Activated CD4-positive, alpha-beta T cell treated with anti-CD3 and anti-CD28 coated beads for 48 hours (primary cell): ENCODE measurements at regions not wholly inside any gene's neighbourhood (a gene's known extent, or its start where the extent isn't known, plus 50 kb on each side); places are given as distances from the start of the nearest gene placed in this dataset.

Experiments
- DNase-seq: peaks from one replicate; pipeline ENCODE4 v3.0.0-alpha.2; 2020

DNA sequence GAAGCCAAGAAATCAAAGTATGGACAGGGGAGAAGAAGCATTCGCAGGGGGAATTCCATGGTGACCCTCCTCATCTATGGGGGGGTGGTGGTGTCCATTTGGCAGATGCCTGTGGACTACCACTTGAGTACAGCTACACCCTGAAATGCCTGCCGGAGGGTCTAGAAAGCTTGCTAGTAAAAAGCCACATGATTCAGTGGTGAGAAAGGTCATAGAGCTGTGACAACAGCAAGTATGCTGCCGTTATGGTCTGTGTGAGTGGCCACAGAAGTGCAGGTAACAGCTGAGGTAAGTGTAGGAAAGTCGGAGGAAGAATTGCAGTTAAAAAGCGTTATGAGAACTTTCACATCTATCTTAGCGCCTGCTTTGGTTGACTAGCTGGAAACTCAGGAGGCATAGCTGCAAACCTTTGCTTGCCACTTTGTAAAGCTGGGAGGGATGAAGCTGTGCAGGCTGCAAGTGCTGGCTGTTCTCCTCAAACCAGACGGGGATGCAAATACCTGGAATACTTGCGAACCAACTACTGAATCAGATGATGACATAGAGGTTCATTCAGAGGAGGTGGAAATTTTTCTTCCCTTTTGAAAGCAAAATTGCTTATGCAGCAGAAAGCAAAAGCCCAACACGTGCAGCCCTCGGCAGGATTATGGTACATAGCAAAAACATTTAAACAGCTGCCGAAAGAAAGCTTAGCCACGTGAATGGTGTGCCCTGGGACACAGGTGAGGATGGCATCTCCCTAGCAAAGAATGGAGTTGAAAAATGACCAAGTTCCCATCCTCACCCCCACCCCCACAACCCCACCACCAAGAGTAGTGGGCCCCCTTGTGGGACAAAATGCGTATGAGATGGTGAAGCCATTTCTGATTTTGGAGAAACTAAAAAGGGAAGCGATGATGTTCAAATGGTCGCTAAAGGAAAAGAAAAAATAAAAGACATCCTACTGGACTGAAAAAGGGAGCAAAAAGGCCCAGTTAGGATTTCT lies 287.0 kb downstream of the RERGL start:
- DNase-seq = no peak

DNA sequence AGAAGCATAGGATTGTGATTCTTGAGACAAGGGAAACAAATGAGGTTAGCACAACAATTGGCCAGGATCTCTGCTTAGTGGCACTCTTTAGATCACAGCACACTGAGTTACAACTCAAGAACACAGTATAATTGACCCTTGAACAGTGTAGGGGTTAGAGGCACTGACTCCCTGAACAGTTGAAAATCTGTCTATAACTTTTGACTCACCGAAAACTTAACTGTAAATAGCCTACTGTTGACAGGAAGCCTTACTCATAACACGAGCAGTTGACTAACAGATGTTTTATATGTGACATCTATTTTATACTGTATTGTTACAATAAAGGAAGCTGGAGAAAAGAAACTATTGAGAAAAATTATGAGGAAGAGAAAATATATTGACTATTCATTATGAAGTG lies 296.1 kb downstream of the RERGL start:
- no peak for DNase-seq

DNA sequence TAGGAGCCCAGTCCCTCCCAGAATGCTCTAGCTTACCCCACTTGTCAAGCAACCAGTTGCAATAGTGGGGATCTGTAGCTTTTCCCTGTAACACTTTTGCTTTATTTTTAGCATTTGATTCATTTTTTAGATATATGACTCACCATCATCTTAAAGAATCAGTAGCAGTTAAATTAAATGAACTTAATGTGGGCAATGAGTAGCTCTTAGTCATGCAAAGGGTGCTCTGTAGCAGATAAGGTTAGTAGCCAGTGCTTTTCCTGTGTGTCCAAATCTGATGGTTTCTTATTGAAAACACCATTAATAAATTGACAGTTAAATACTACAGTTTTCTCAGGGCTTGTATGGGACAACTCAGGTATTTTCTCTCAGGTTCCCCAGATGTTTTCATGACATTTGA lies 311.8 kb downstream of the RERGL start:
- DNase-seq = no peak

DNA sequence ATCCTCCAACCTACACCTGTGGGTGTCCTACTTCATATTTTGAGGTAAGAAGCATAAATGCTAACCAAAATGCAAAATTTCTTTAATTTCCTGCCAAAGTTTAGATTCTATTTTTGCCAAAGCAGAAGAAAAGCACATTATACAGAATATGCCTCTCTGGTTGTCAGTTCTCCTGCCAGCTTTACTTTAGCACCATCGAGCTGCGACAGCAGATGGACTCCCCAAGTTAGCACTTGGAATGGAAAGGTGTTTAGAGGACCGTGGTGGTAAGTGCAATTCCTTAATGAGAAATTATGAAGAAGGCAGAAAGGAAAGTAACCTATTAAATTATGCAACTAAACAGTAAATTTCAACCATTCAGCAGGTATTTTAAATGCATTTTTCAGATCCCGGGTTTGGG lies 326.6 kb downstream of the RERGL start:
- no peak for DNase-seq

DNA sequence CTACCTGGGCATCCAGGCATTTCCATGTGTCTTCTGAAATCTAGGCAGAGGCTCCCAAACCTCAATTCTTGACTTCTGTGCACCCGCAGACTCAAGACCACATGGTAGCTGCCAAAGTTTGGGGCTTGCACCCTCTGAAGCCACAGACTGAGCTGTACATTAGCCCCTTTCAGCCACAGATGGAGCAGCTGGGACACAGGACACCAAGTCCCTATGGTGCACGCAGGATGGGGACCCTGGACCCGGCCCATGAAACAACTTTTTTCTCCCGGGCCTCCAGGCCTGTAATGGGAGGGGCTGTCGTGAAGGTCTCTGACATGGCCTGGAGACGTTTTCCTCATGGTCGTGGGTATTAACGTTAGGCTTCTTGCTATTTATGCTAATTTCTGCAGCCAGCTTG lies 330.0 kb downstream of the RERGL start:
- DNase-seq = no peak
